H54 (cell line): ENCODE measurements at regions not wholly inside any gene's neighbourhood (a gene's known extent, or its start where the extent isn't known, plus 50 kb on each side); places are given as distances from the start of the nearest gene placed in this dataset.

Source experiments
- DNase-seq: peaks from one replicate; pipeline ENCODE4 v3.0.0; 2011; ENCODE audit warnings: low spot score, mixed read lengths; ENCODE audit not compliant: insufficient read length
- FAIRE-seq: peaks from 3 replicates; lab custom pipeline; 2011; peaks lifted over from hg19 to GRCh38; lab: Jason Lieb, UNC
- POLR2A ChIP-seq: IDR thresholded peaks from 2 replicates; pipeline ENCODE4 v1.6.1; 2011; ENCODE audit warnings: low read depth, mild to moderate bottlenecking, low read length

GRCh38 chr2:122636097-122636496, 880.6 kb downstream of the TSN start:
- TF ChIP-seq POLR2A = no peak
- DNase-seq (no peak), FAIRE-seq (no peak)

- TF ChIP-seq POLR2A = no peak
- DNase-seq (no peak), FAIRE-seq (no peak)
These were observed 883.7 kb downstream of the TSN start for GRCh38 chr2:122639176-122639575.

GRCh38 chr2:122639711-122640110, 884.3 kb downstream of the TSN start:
- FAIRE-seq (no peak), DNase-seq (no peak)
- no peak for TF ChIP-seq POLR2A

- FAIRE-seq = no peak
- no peak for TF ChIP-seq POLR2A
- DNase-seq = no peak
These were observed 888.4 kb downstream of the TSN start for GRCh38 chr2:122643725-122644329.

GRCh38 chr2:122651236-122651635, 895.8 kb downstream of the TSN start:
- FAIRE-seq (no peak), DNase-seq (no peak)
- no peak for TF ChIP-seq POLR2A

GRCh38 chr2:122651780-122652179, 896.3 kb downstream of the TSN start:
- DNase-seq (no peak), FAIRE-seq (no peak)
- no peak for TF ChIP-seq POLR2A

GRCh38 chr2:122652670-122653069, 897.2 kb downstream of the TSN start:
- no peak for TF ChIP-seq POLR2A
- FAIRE-seq = no peak
- DNase-seq = no peak

- no peak for TF ChIP-seq POLR2A
- FAIRE-seq (no peak), DNase-seq (no peak)
These were observed 901.0 kb downstream of the TSN start for GRCh38 chr2:122656403-122656802.

GRCh38 chr2:122660786-122661634, 905.6 kb downstream of the TSN start:
- TF ChIP-seq POLR2A = no peak
- no peak for FAIRE-seq
- DNase-seq = no peak

- no peak for FAIRE-seq
These were observed 908.2 kb downstream of the TSN start for GRCh38 chr2:122663620-122664019.

GRCh38 chr2:122669627-122670026, 914.2 kb downstream of the TSN start:
- TF ChIP-seq POLR2A = no peak
- no peak for DNase-seq
- FAIRE-seq = no peak

More at GRCh38 chr2:122663620-122664019, 908.2 kb downstream of the TSN start:
- no peak for DNase-seq
- no peak for TF ChIP-seq POLR2A

GRCh38 chr2:122670897-122671296, 915.4 kb downstream of the TSN start:
- DNase-seq (no peak), FAIRE-seq (no peak)
- TF ChIP-seq POLR2A = no peak

- TF ChIP-seq POLR2A = no peak
- DNase-seq = no peak
- no peak for FAIRE-seq
These were observed 925.2 kb downstream of the TSN start for GRCh38 chr2:122680662-122681061.

- FAIRE-seq = no peak
- no peak for TF ChIP-seq POLR2A
- DNase-seq = no peak
These were observed 926.2 kb downstream of the TSN start for GRCh38 chr2:122681626-122682025.

GRCh38 chr2:122682356-122682755, 926.9 kb downstream of the TSN start:
- no peak for TF ChIP-seq POLR2A
- no peak for DNase-seq
- no peak for FAIRE-seq
